HL-60 (cell line): ENCODE measurements at regions not wholly inside any gene's neighbourhood (a gene's known extent, or its start where the extent isn't known, plus 50 kb on each side); places are given as distances from the start of the nearest gene placed in this dataset.

Source experiments
- DNase-seq, 2 experiments: peaks; one replicate each; pipeline ENCODE4 v3.0.0-alpha.2; 2010 to 2020; ENCODE audit warnings: low read depth in 1 of 2, low spot score in 1 of 2
- H3K27ac ChIP-seq: fragments of 250-450 bp; sonication (Bioruptor Pico); replicated peaks from 2 replicates; pipeline ENCODE4 v1.5.1; 2020; ENCODE audit warnings: mild to moderate bottlenecking, moderate library complexity
- H3K27me3 ChIP-seq: fragments of 250-450 bp; sonication (Bioruptor Pico); 2 replicates; pipeline ENCODE4 v1.5.1; 2021; ENCODE audit warnings: mild to moderate bottlenecking, moderate library complexity; ENCODE audit not compliant: insufficient read depth, poor library complexity, severe bottlenecking
- H3K4me3 ChIP-seq: replicated peaks from 2 replicates; pipeline ENCODE4 v1.5.1; 2011; ENCODE audit warnings: mild to moderate bottlenecking, control low read depth, low read length; ENCODE audit not compliant: insufficient read depth
- GABPA ChIP-seq: IDR thresholded peaks from 2 replicates; pipeline ENCODE4 v1.6.1; 2012; ENCODE audit warnings: low read depth
- POLR2AphosphoS5 ChIP-seq: IDR thresholded peaks from 2 replicates; pipeline ENCODE4 v1.6.1; 2012; ENCODE audit warnings: low read depth
- SPI1 ChIP-seq: IDR thresholded peaks from 2 replicates; pipeline ENCODE4 v1.6.1; 2012; ENCODE audit warnings: low read depth, mild to moderate bottlenecking, borderline replicate concordance
- TF ChIP-seq, protein P1 (sequence below): IDR thresholded peaks from 2 replicates; pipeline ENCODE4 v1.6.1; 2012; ENCODE audit warnings: low read depth; ENCODE audit not compliant: insufficient replicate concordance
- TF ChIP-seq, protein P2 (sequence below): IDR thresholded peaks from one replicate; pipeline ENCODE4 v1.5.1; 2011; ENCODE audit warnings: low read length, control low read depth, inconsistent platforms; ENCODE audit not compliant: insufficient read depth

DNA sequence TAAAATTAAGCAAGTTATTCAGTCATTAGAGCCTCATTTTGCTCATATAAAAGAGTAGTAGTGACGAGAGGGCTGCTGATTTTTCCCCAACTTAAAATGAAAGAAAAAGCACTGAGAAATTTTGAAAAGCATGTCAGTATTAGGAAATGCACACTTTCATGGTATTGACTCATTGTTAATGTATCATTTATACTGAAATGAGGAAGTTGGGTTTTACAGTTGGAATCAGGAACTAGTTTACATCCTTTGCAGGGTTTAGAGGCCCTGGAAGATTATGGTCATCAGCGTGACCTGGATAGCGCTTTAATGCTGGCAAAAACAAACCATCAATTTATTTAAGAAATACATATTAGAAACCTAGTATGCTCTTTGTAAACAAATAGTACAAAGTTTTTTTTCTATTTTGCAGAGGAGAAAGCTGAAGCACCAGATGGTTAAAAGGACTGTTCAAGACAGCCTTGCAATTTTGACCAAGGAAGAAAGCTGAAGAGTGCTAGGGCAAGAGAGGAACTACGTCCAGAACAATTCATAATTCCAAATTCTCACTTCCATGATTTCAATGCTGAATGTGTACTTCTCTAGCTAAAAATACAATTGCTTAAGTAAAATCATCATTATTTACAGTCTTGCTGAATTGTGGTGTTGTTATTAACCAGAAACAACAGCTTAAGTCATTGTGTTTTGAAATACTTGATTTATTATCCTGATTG lies 94.8 kb upstream of the SGIP1 start:
- peak; percentile 53 to 70 for DNase-seq
- Histone ChIP-seq H3K27ac (peak overlapping the region; percentile 86), H3K27me3 (no peaks in the 10 kb centered on the region), H3K4me3 (no peak overlapping the region)
- TF ChIP-seq POLR2AphosphoS5 (0 out of 2 replicates have a peak, but pooled peaks have one; percentile 20), GABPA (no peak), SPI1 (peak; percentile 85)
- TF ChIP-seq, protein P1, sequence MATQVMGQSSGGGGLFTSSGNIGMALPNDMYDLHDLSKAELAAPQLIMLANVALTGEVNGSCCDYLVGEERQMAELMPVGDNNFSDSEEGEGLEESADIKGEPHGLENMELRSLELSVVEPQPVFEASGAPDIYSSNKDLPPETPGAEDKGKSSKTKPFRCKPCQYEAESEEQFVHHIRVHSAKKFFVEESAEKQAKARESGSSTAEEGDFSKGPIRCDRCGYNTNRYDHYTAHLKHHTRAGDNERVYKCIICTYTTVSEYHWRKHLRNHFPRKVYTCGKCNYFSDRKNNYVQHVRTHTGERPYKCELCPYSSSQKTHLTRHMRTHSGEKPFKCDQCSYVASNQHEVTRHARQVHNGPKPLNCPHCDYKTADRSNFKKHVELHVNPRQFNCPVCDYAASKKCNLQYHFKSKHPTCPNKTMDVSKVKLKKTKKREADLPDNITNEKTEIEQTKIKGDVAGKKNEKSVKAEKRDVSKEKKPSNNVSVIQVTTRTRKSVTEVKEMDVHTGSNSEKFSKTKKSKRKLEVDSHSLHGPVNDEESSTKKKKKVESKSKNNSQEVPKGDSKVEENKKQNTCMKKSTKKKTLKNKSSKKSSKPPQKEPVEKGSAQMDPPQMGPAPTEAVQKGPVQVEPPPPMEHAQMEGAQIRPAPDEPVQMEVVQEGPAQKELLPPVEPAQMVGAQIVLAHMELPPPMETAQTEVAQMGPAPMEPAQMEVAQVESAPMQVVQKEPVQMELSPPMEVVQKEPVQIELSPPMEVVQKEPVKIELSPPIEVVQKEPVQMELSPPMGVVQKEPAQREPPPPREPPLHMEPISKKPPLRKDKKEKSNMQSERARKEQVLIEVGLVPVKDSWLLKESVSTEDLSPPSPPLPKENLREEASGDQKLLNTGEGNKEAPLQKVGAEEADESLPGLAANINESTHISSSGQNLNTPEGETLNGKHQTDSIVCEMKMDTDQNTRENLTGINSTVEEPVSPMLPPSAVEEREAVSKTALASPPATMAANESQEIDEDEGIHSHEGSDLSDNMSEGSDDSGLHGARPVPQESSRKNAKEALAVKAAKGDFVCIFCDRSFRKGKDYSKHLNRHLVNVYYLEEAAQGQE: no peak
- TF ChIP-seq, protein P2, sequence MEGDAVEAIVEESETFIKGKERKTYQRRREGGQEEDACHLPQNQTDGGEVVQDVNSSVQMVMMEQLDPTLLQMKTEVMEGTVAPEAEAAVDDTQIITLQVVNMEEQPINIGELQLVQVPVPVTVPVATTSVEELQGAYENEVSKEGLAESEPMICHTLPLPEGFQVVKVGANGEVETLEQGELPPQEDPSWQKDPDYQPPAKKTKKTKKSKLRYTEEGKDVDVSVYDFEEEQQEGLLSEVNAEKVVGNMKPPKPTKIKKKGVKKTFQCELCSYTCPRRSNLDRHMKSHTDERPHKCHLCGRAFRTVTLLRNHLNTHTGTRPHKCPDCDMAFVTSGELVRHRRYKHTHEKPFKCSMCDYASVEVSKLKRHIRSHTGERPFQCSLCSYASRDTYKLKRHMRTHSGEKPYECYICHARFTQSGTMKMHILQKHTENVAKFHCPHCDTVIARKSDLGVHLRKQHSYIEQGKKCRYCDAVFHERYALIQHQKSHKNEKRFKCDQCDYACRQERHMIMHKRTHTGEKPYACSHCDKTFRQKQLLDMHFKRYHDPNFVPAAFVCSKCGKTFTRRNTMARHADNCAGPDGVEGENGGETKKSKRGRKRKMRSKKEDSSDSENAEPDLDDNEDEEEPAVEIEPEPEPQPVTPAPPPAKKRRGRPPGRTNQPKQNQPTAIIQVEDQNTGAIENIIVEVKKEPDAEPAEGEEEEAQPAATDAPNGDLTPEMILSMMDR: no peak

- Histone ChIP-seq H3K27me3 (no peaks in the 10 kb centered on the region), H3K4me3 (no peak overlapping the region), H3K27ac (no peak overlapping the region)
- TF ChIP-seq, protein P2: no peak
- TF ChIP-seq, protein P1: no peak
- TF ChIP-seq GABPA: no peak
- no peak for TF ChIP-seq POLR2AphosphoS5
- no peak for TF ChIP-seq SPI1
- no peak for DNase-seq
Observed at GRCh38 chr1:66443793-66444192, 90.2 kb upstream of the SGIP1 start.

GRCh38 chr1:66444438-66445265 lies 89.3 kb upstream of the SGIP1 start:
- H3K27me3 ChIP-seq: no peaks in the 10 kb centered on the region
- no peak overlapping the region for H3K4me3 ChIP-seq

More at GRCh38 chr1:66444438-66445265, 89.3 kb upstream of the SGIP1 start:
- DNase-seq: no peak
- H3K27ac ChIP-seq: peak overlapping the region; percentile 40; the same call in 1 of the 2 replicates
- no peak for TF ChIP-seq SPI1
- no peak for TF ChIP-seq GABPA
- no peak for TF ChIP-seq POLR2AphosphoS5
- TF ChIP-seq, protein P1: no peak
- TF ChIP-seq, protein P2: no peak
